OCI-LY1 (cell line): ENCODE measurements at regions not wholly inside any gene's neighbourhood (a gene's known extent, or its start where the extent isn't known, plus 50 kb on each side); places are given as distances from the start of the nearest gene placed in this dataset.

ENCODE experiments used
- H2AFZ ChIP-seq: fragments of 200-600 bp; sonication (generic), shearing (Covaris generic); 2 replicates; pipeline ENCODE4 v1.6.0; 2014; ENCODE audit warnings: antibody characterized with exemption, mild to moderate bottlenecking, low read length
- H3F3A ChIP-seq: fragments of 200-600 bp; sonication (generic), shearing (Covaris generic); 2 replicates; pipeline ENCODE4 v1.6.0; 2014; ENCODE audit warnings: mild to moderate bottlenecking, antibody characterized with exemption, low read length, moderate library complexity; ENCODE audit not compliant: insufficient read depth
- H3K27ac ChIP-seq: fragments of 200-600 bp; sonication (generic); 2 replicates; pipeline ENCODE4 v1.5.1; 2014; ENCODE audit warnings: low read length, mixed run types, mild to moderate bottlenecking, low read depth; ENCODE audit not compliant: poor library complexity, severe bottlenecking
- H3K27me3 ChIP-seq: fragments of 200-600 bp; sonication (generic); 2 replicates; pipeline ENCODE4 v1.6.0; 2014; ENCODE audit warnings: antibody characterized with exemption, mild to moderate bottlenecking, low read length, moderate library complexity; ENCODE audit not compliant: insufficient read depth
- H3K36me3 ChIP-seq: fragments of 200-600 bp; sonication (generic); 2 replicates; pipeline ENCODE4 v1.6.1; 2014; ENCODE audit warnings: mild to moderate bottlenecking, antibody characterized with exemption, low read length, moderate library complexity, mixed read lengths; ENCODE audit not compliant: insufficient read depth
- H3K4me1 ChIP-seq: fragments of 200-600 bp; sonication (generic); 2 replicates; pipeline ENCODE4 v1.5.1; 2014; ENCODE audit warnings: mild to moderate bottlenecking, low read length, moderate library complexity; ENCODE audit not compliant: insufficient read depth, severe bottlenecking
- H3K4me2 ChIP-seq: fragments of 200-600 bp; sonication (generic), shearing (Covaris generic); 2 replicates; pipeline ENCODE4 v1.6.1; 2014; ENCODE audit warnings: low read length
- H3K4me3 ChIP-seq: fragments of 200-600 bp; sonication (generic); 2 replicates; pipeline ENCODE4 v1.5.1; 2014; ENCODE audit warnings: low read length, low read depth, mild to moderate bottlenecking, mixed read lengths; ENCODE audit not compliant: poor library complexity, severe bottlenecking
- H3K79me2 ChIP-seq: fragments of 200-600 bp; shearing (Covaris generic); 2 replicates; pipeline ENCODE4 v1.6.1; 2016; ENCODE audit warnings: mixed run types, low read length, mixed read lengths; ENCODE audit not compliant: insufficient read depth
- H3K9ac ChIP-seq: fragments of 200-600 bp; sonication (generic), shearing (Covaris generic); 2 replicates; pipeline ENCODE4 v1.6.1; 2014; ENCODE audit warnings: mild to moderate bottlenecking, low read length, mixed read lengths
- H3K9me2 ChIP-seq: fragments of 200-600 bp; sonication (generic), shearing (Covaris generic); 2 replicates; pipeline ENCODE4 v1.6.1; 2014; ENCODE audit warnings: low read depth, mild to moderate bottlenecking, low read length, mixed read lengths
- H3K9me3 ChIP-seq: fragments of 200-600 bp; shearing (Covaris generic); 2 replicates; pipeline ENCODE4 v1.6.1; 2014; ENCODE audit warnings: low read length, mixed read lengths
- H4K20me1 ChIP-seq: fragments of 200-600 bp; sonication (generic), shearing (Covaris generic); 2 replicates; pipeline ENCODE4 v1.6.0; 2016; ENCODE audit warnings: mild to moderate bottlenecking, low read length; ENCODE audit not compliant: insufficient read depth
- CTCF ChIP-seq: fragments of 200-600 bp; sonication (generic), shearing (Covaris generic); IDR thresholded peaks from 2 replicates; pipeline ENCODE4 v1.5.1; 2017; ENCODE audit warnings: mild to moderate bottlenecking, antibody characterized with exemption, low read length, moderate library complexity, mixed read lengths
- EZH2 ChIP-seq: fragments of 200-600 bp; sonication (generic), shearing (Covaris generic); IDR thresholded peaks from 2 replicates; pipeline ENCODE4 v1.8.0; 2017; ENCODE audit warnings: borderline replicate concordance, mixed run types, mild to moderate bottlenecking, antibody characterized with exemption, low read length, moderate library complexity, mixed read lengths

- H3K4me3 ChIP-seq, result no peak overlapping the region
- no peaks in the 10 kb centered on the region for H4K20me1 ChIP-seq
- H3K79me2 ChIP-seq, result no peaks in the 10 kb centered on the region
- H3K4me2 ChIP-seq, result no peak overlapping the region
- H3K36me3 ChIP-seq, result no peaks in the 10 kb centered on the region
- H3K4me1 ChIP-seq, result no peaks in the 10 kb centered on the region
- H3K9ac ChIP-seq, result no peak overlapping the region
- no peaks in the 10 kb centered on the region for H3K9me2 ChIP-seq
- H3K27me3 ChIP-seq, result peaks cover 13% of the 10 kb centered on the region; the same call in 1 of the 2 replicates
- no peaks in the 10 kb centered on the region for H3F3A ChIP-seq
- H2AFZ ChIP-seq, result no peak overlapping the region
- H3K9me3 ChIP-seq, result no peaks in the 10 kb centered on the region
- TF ChIP-seq CTCF (no peak), EZH2 (no peak)
- H3K27ac ChIP-seq, result no peak overlapping the region
Observed at GRCh38 chr14:104364830-104365229, 214.7 kb upstream of the C14orf180 start.

DNA sequence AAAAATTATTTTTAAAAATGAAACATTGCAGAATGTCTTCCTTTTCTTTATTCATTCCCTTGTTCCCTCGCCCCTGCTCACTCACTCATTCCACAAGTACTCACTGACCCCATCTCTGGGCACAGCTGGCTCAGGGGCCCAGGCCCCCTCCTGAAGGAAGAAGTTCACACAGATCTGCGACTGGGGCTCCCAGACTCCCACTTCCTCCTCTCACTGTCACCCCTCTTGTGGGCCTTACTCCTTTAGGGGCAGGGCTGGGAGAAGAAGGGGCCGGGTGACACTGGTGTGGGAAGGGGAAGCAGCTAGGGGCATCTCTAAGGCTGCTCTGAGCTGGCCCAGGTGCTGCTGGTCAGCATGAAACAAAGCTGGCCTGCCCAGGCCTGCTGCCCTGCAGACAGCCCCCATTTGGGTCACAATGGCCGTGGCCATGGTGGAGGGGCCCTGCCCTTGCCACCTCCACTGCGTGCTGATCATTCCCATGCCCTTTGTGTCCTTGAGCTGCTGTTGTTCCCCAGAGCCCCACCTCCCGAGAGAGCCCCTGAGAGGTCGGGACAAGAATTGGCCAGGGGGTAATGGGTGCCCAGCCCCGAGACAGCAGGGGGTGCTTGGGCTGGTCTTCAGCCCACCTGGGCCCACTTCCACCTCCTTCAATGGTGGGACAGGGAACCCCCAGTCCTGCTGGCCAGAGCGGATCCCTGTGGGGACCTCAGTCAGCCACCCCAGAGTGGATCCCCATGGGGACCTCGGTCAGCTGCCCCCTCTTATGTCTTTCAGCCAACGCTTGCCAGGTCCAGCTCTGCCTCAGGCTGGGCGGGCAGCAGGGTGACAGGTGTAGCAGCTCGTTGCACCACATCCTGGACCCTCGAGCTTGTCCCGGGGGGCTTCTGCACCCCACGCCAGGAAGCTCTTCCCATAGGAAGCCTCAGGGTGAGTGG is 212.4 kb upstream of the C14orf180 start:
- Histone ChIP-seq H3F3A (no peaks in the 10 kb centered on the region), H3K9me3 (no peaks in the 10 kb centered on the region), H2AFZ (no peak overlapping the region), H4K20me1 (no peaks in the 10 kb centered on the region), H3K4me2 (no peak overlapping the region), H3K79me2 (no peaks in the 10 kb centered on the region), H3K36me3 (no peaks in the 10 kb centered on the region), H3K4me3 (no peak overlapping the region), H3K27ac (no peak overlapping the region), H3K9me2 (no peaks in the 10 kb centered on the region), H3K9ac (no peak overlapping the region), H3K27me3 (peaks cover 13% of the 10 kb centered on the region; the same call in 1 of the 2 replicates), H3K4me1 (no peaks in the 10 kb centered on the region)
- TF ChIP-seq CTCF (no peak), EZH2 (no peak)

GRCh38 chr14:104367866-104368750 is 211.5 kb upstream of the C14orf180 start:
- H3K4me3 ChIP-seq, result no peak overlapping the region
- H2AFZ ChIP-seq, result no peak overlapping the region
- no peak overlapping the region for H3K27ac ChIP-seq
- no peak for TF ChIP-seq EZH2
- TF ChIP-seq CTCF, result no peak
- no peaks in the 10 kb centered on the region for H3K9me3 ChIP-seq
- H3K27me3 ChIP-seq, result peaks cover 13% of the 10 kb centered on the region; the same call in 1 of the 2 replicates
- H3K36me3 ChIP-seq, result no peaks in the 10 kb centered on the region
- no peaks in the 10 kb centered on the region for H3K79me2 ChIP-seq
- H4K20me1 ChIP-seq, result no peaks in the 10 kb centered on the region
- H3K9ac ChIP-seq, result no peak overlapping the region
- H3K4me2 ChIP-seq, result no peak overlapping the region
- no peaks in the 10 kb centered on the region for H3F3A ChIP-seq
- H3K9me2 ChIP-seq, result no peaks in the 10 kb centered on the region
- no peaks in the 10 kb centered on the region for H3K4me1 ChIP-seq
